PC-9 (cell line): ENCODE measurements at regions not wholly inside any gene's neighbourhood (a gene's known extent, or its start where the extent isn't known, plus 50 kb on each side); places are given as distances from the start of the nearest gene placed in this dataset.

Experiments
- EZH2 ChIP-seq: fragments of 200-600 bp; sonication (generic); IDR thresholded peaks from 2 replicates; pipeline ENCODE4 v1.8.0; 2017; ENCODE audit warnings: antibody characterized with exemption, low read depth
- TF ChIP-seq, protein P1 (sequence below): fragments of 200-600 bp; sonication (generic); conservative IDR thresholded peaks from 2 replicates; pipeline ENCODE4 v1.6.1; 2017; ENCODE audit warnings: mixed run types, antibody characterized with exemption, mild to moderate bottlenecking, moderate library complexity

GRCh38 chr6:163844357-163844756 lies 429.8 kb downstream of the QKI start:
- TF ChIP-seq, protein P1, sequence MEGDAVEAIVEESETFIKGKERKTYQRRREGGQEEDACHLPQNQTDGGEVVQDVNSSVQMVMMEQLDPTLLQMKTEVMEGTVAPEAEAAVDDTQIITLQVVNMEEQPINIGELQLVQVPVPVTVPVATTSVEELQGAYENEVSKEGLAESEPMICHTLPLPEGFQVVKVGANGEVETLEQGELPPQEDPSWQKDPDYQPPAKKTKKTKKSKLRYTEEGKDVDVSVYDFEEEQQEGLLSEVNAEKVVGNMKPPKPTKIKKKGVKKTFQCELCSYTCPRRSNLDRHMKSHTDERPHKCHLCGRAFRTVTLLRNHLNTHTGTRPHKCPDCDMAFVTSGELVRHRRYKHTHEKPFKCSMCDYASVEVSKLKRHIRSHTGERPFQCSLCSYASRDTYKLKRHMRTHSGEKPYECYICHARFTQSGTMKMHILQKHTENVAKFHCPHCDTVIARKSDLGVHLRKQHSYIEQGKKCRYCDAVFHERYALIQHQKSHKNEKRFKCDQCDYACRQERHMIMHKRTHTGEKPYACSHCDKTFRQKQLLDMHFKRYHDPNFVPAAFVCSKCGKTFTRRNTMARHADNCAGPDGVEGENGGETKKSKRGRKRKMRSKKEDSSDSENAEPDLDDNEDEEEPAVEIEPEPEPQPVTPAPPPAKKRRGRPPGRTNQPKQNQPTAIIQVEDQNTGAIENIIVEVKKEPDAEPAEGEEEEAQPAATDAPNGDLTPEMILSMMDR = no peak
- TF ChIP-seq EZH2 = no peak
